Ovary (tissue), 3 donors: ENCODE measurements at regions not wholly inside any gene's neighbourhood (a gene's known extent, or its start where the extent isn't known, plus 50 kb on each side); places are given as distances from the start of the nearest gene placed in this dataset.

ENCODE experiments used
- CTCF ChIP-seq, 3 donors: fragments of 450-650 bp in 2 of 3; fragments of 200-600 bp in 1 of 3; IDR thresholded peaks; one replicate each; pipeline versions ENCODE4 v1.5.1 to v1.8.0; 2016 to 2022; ENCODE audit warnings: antibody characterized with exemption in 3 of 3, mild to moderate bottlenecking in 1 of 3
- EP300 ChIP-seq: sonication (generic); formaldehyde crosslinking; IDR thresholded peaks from one replicate; pipeline ENCODE4 v1.6.1; 2017; ENCODE audit warnings: antibody characterized with exemption
- POLR2A ChIP-seq: fragments of 450-650 bp; IDR thresholded peaks from one replicate; pipeline ENCODE4 v1.6.1; 2017; ENCODE audit warnings: antibody characterized with exemption, mild to moderate bottlenecking, moderate library complexity
- donor health status: DM: no; HTN: no; CAD: no.

- TF ChIP-seq CTCF (IDR thresholded peaks at IDR 0.05) (no peak), POLR2A (no peak), EP300 (no peak)
Observed at GRCh38 chr18:2325308-2325849, 245.9 kb downstream of the METTL4 start.
